GM19397 (cell line): ENCODE measurements at regions not wholly inside any gene's neighbourhood (a gene's known extent, or its start where the extent isn't known, plus 50 kb on each side); places are given as distances from the start of the nearest gene placed in this dataset.

Experiments used
- ATAC-seq: cut with Tn5 transposase; IDR thresholded peaks from one replicate; pipeline ENCODE4 v1.9.1; 2021; ENCODE audit warnings: mild to moderate bottlenecking, moderate library complexity; ENCODE audit not compliant: unreplicated experiment

DNA sequence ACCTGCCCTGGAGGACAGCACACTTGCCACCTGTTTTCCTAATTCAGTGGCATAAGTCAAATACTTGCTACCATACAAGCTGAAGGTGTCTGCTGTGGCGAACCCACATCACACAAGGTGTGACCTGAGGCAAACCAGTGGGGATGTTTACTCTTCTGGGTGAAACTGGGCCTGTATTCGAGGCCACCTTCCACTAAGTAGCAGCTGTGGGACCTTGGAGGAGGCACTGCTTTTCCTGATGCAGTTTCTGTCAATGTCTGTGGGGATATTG is 927.4 kb downstream of the BRD1 start:
- ATAC-seq: no peak

- ATAC-seq: no peak
These were observed 927.9 kb downstream of the BRD1 start for GRCh38 chr22:48899523-48900326.

- no peak for ATAC-seq
These were observed 929.0 kb downstream of the BRD1 start for GRCh38 chr22:48898524-48899250.

DNA sequence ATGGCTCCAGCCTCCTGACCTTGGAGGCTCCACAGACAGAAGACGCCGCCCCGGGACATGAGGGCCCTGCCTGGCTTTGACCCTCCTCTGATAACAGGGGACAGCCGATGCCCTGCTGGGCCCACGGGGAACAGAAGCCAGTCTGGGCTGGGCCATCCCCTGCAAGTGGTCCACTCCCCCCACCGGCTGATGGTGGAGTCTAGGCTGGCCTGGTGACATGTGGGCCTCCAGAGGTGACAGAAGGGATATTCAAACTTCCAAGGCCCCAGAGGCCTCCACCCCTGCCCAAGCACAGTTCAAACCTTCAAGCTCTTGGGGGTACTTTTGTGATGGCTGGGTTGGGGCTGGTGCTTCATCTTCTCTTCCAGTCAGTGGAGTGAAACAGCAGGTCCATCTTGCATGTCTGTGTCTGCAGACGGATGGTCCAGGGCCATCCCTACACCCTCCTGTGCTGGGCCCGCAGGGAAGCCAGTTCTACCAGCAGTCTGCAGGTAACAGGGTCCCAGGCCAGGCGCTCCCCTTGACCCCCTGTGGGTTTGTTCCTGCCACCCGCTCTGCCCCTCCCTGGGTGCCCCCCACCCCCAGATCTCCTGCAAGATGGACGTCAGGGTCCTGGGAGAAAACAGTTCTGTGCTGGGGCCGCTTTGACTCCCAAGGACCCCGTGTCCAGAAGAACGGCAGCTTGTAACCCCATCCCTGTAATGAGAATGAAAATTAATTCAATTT is 929.9 kb downstream of the BRD1 start:
- no peak for ATAC-seq

- no peak for ATAC-seq
These were observed 930.7 kb downstream of the BRD1 start for GRCh38 chr22:48896766-48897644.

DNA sequence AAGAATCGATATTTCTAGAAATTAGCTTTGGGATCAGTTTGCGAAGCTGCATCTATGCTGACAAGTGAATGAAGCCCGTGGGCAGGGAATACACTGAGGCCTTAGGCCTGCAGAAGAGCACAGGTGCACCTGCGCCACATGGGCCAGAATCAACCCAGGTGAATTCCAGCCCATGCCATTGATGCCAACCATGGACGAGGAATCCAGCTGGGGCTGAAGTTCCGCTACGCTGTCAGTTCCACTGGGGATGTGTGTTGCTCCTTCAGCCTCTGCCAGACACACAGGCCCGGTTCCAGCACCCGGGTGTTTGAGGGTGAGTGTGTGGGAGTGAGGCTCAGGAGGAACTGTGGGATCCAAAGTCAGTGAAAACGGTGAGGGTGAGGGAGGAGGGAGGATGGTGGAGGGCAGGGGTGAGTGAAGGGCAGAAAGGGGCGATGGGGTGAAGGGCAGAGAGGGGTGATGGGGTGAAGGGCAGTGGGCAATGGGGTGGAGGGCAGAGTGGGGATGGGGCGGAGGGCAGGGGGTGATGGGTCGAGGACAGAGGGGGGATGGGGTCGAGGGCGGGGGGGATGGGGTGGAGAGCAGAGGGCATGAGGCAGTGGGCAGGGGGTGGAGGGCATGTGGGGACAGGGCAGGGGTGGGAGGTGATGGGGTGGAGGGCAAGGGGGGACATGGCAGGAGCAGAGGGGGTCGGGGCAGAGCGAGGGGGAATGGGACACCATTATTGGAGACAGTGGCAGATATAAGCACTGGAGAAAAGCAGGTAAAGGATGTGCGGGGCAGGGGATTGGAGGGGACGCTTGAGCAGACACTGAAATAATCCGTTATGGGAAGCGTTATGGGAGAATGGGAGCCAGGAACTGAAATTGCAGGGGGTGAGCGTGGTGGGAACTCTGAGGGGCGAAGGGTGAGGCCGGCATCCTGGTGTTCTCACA is 931.6 kb downstream of the BRD1 start:
- no peak for ATAC-seq

DNA sequence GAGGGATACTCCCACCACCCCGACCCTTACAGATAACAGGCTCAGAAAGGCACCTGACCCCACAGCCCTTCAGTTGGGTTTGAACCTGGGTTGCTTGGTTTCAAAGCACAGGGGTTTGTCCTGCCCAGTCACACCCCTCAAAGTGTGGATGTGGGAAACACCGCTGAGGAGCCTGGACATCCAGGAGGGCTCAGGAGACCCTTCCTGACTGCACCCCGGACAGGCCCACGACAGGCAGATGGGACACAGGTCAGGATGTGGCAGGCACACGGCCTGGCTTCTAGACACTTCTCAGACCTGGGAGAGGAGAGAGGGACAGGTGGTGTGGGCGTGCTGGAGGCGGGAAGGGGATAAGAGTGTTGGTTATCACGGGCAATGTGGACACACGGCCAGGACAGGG is 932.3 kb downstream of the BRD1 start:
- ATAC-seq: no peak

DNA sequence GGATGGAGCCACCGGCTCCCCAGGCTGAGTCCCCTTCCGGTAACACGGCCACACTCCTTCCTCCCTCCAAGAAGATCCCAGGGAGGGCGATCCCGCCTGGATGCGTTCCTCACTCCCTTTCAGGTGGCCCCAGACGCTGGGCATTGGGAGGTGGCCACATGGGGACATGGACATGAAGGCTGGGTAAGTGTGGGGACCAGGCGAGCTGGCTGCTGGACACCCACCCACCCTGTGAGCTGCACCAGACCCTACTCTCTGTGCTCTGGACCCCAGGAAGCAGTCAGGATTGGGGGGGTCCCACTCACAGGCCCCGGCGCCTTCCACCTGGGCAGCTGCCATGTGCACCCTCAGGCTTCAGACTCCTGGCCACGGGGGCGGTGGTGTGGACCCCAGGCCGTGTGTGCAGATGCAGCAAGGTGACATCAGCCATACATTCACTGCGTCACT is 932.8 kb downstream of the BRD1 start:
- ATAC-seq: no peak

GRCh38 chr22:48894064-48894671 is 933.5 kb downstream of the BRD1 start:
- no peak for ATAC-seq

GRCh38 chr22:48893288-48894063 is 934.2 kb downstream of the BRD1 start:
- no peak for ATAC-seq

DNA sequence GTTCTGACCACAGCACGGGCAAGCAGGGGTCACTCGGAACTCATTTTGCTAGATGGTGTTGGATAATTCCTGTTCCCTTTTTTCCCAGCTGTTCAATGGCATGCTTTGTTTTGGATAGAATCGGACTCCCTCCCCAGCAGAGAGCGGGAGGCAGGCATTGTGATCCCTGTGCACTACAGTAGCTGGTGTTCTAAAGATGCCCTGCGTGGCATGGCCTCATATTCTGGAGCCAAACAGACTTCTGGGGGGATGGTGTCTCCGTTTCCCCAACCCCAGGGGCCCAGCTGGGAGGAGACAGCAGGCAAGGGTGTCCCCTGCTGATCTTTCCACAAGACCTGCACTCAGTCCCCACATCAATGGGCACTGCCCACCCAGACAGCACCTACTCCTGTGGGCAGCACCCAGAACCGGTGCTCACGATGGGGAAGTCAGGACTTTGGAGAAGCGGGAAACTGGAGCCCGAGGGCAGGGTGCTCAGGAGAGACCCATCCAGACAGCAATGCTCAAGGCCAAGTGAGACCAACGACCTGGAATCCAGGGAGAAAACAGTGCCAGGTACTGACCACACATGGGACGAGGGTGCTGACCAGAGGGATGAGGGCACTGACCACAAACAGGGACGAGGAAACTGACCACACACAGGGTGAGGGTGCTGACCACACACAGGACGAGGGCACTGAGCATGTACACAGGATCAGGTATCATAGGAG is 934.9 kb downstream of the BRD1 start:
- ATAC-seq: no peak

DNA sequence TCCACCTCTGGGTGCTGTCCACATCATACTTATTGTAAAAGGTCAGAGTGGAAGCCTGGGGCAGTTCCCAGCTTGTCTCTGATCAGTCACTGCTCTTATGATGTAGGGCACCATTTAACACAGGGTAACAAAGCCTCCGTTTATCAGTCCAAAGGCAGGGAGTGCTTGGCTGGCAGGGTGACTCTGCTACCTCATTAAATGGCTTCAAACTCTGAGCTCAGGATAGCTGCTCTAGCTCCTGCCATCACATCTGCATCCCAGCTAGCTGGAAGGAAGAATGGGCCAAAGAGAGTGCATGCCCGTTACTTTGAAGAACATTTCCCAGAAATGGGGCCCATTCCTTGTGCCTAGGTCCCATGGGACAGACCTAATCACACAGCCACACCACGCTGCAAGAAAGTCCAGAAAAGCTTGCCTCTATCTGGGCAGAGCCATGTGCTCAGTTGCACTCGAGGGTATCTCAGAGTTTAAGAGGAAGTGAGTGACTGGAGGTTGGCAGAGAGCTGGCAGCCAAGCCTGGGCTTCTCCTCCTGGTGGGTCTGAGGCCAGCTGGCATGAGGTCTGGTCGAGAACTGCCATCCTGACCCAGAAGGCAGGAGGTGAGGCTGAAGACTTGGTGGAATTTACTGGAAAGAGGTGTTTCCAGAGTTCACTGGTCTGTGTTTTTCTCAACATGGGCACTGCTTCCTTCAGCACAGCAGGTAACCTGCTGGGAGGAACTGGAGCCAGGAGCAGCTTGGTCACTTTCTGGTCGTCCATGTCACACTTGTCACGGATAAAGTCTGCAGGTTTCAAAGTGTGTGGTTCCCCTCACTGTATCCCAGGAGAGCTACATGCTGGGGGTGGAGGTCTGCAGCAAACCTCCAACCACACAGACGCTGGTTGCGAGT is 935.7 kb downstream of the BRD1 start:
- no peak for ATAC-seq

DNA sequence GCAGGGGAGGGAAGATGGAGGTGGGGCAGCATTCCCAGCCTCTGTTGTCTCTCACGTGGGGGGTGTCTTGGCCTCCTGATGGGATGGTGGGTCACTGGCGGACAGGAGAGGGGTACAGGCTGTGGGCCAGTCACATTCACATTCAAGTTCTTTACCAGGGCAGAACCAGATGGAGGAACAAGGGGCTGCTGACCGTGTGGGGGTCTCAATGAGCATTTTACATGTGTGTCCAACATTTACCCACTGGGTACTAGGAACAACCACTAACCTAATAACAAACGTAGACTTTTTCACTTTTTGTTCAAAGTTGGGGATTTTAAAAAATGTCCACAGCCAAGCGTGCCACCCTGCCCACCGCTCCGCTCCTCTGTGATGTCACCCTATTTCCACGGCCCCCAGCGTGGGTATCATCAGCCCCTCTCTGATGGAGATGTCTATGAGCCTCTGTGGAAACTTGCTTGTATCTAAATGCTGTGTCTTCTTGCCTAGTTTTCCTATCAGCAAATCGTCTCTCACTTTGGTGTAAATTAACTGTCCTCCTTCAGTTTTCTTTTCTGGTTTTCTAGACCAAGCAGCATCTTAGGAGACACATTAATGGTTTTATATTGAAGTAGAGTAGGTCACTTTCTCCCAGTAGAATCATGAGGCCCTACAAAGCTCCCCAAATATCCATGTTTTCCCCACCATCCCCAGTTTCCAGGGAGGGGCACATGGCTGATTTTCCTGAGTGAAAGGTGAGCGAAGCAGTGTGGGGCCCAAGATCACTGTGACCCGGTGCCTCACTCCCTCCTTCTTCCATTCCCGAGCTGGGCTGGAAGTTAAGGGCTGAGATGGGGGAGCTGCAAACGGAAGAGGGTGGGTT is 936.7 kb downstream of the BRD1 start:
- ATAC-seq: no peak

GRCh38 chr22:48889887-48890692 is 937.6 kb downstream of the BRD1 start:
- no peak for ATAC-seq

- ATAC-seq: no peak
These were observed 938.4 kb downstream of the BRD1 start for GRCh38 chr22:48889209-48889830.
